Mesodermal cell (in vitro differentiated cells): ENCODE measurements at regions not wholly inside any gene's neighbourhood (a gene's known extent, or its start where the extent isn't known, plus 50 kb on each side); places are given as distances from the start of the nearest gene placed in this dataset.

Source experiments
- H3K27ac ChIP-seq: 2 replicates; pipeline ENCODE4 v1.7.0; 2013; ENCODE audit warnings: mild to moderate bottlenecking, low read depth, low read length, moderate library complexity; ENCODE audit not compliant: severe bottlenecking
- H3K36me3 ChIP-seq: 2 replicates; pipeline ENCODE4 v1.7.1; 2013; ENCODE audit warnings: mild to moderate bottlenecking, low read length, moderate library complexity; ENCODE audit not compliant: control insufficient read depth, insufficient read depth
- H3K4me1 ChIP-seq: one replicate; pipeline ENCODE4 v1.7.1; 2013; ENCODE audit warnings: mild to moderate bottlenecking, low read length; ENCODE audit not compliant: insufficient read depth, control insufficient read depth, poor library complexity, severe bottlenecking
- H3K4me3 ChIP-seq: 2 replicates; pipeline ENCODE4 v1.7.0; 2013; ENCODE audit warnings: low read length, control low read depth, mild to moderate bottlenecking; ENCODE audit not compliant: insufficient read depth, poor library complexity, severe bottlenecking; ENCODE audit errors: extremely low read depth
- H3K9me3 ChIP-seq: 2 replicates; pipeline ENCODE4 v1.7.1; 2013; ENCODE audit warnings: mild to moderate bottlenecking, low read length, moderate library complexity; ENCODE audit not compliant: control insufficient read depth
- WGBS, 2 experiments: methylation state at CpG; one replicate each; pipeline ENCODE4 v1.1.5; 2013; ENCODE audit warnings: missing lambda C conversion rate in 2 of 2; ENCODE audit not compliant: insufficient coverage in 2 of 2; 5-methylcytosine and 5-hydroxymethylcytosine counted together

- H3K36me3 ChIP-seq, result no peaks in the 10 kb centered on the region
- no peak overlapping the region for H3K4me3 ChIP-seq
- WGBS, 2 experiments, result 71% methylated on average over 1 of the region's 1 CpG; no CpG with 5 or more reads in 1 of the 2 experiments
- no peaks in the 10 kb centered on the region for H3K4me1 ChIP-seq
- H3K9me3 ChIP-seq, result no peaks in the 10 kb centered on the region
- H3K27ac ChIP-seq, result no peak overlapping the region
Measured at GRCh38 chr3:34238407-34238806, 440.0 kb downstream of the PDCD6IP start.

GRCh38 chr3:34239287-34239686, 440.9 kb downstream of the PDCD6IP start:
- 80 to 100% methylated on average over 1 to 3 of the region's 4 CpGs for WGBS, 2 experiments
- no peak overlapping the region for H3K27ac ChIP-seq
- H3K9me3 ChIP-seq, result no peaks in the 10 kb centered on the region
- no peaks in the 10 kb centered on the region for H3K36me3 ChIP-seq
- no peak overlapping the region for H3K4me3 ChIP-seq
- no peaks in the 10 kb centered on the region for H3K4me1 ChIP-seq

GRCh38 chr3:34239875-34240274, 441.4 kb downstream of the PDCD6IP start:
- Histone ChIP-seq H3K4me1 (no peaks in the 10 kb centered on the region), H3K36me3 (no peaks in the 10 kb centered on the region), H3K27ac (no peak overlapping the region), H3K9me3 (no peaks in the 10 kb centered on the region), H3K4me3 (no peak overlapping the region)

GRCh38 chr3:34247401-34247800, 449.0 kb downstream of the PDCD6IP start:
- Histone ChIP-seq H3K4me1 (no peaks in the 10 kb centered on the region), H3K4me3 (no peak overlapping the region), H3K36me3 (no peaks in the 10 kb centered on the region), H3K9me3 (no peaks in the 10 kb centered on the region), H3K27ac (no peak overlapping the region)
- WGBS, 2 experiments, result no CpG with 5 or more reads among the region's 1 CpG

- Histone ChIP-seq H3K36me3 (no peaks in the 10 kb centered on the region), H3K9me3 (no peaks in the 10 kb centered on the region)
- 88 to 100% methylated on average over 1 of the region's 2 CpGs for WGBS, 2 experiments
Measured at GRCh38 chr3:34248352-34248751, 449.9 kb downstream of the PDCD6IP start.

GRCh38 chr3:34254285-34254684, 455.9 kb downstream of the PDCD6IP start:
- no peak overlapping the region for H3K4me3 ChIP-seq
- no peaks in the 10 kb centered on the region for H3K9me3 ChIP-seq
- H3K27ac ChIP-seq, result no peak overlapping the region
- 62% methylated on average over 2 of the region's 2 CpGs for WGBS, 2 experiments
- no peaks in the 10 kb centered on the region for H3K4me1 ChIP-seq
- H3K36me3 ChIP-seq, result no peaks in the 10 kb centered on the region

More at GRCh38 chr3:34248352-34248751, 449.9 kb downstream of the PDCD6IP start:
- Histone ChIP-seq H3K4me3 (no peak overlapping the region), H3K27ac (no peak overlapping the region), H3K4me1 (no peaks in the 10 kb centered on the region)

GRCh38 chr3:34256021-34256420, 457.6 kb downstream of the PDCD6IP start:
- no peaks in the 10 kb centered on the region for H3K36me3 ChIP-seq
- no peak overlapping the region for H3K4me3 ChIP-seq
- H3K9me3 ChIP-seq, result no peaks in the 10 kb centered on the region
- H3K27ac ChIP-seq, result no peak overlapping the region
- 90% methylated on average over 2 of the region's 2 CpGs; no CpG with 5 or more reads in 1 of the 2 experiments for WGBS, 2 experiments
- H3K4me1 ChIP-seq, result no peaks in the 10 kb centered on the region

GRCh38 chr3:34256791-34257190, 458.4 kb downstream of the PDCD6IP start:
- H3K4me3 ChIP-seq, result no peak overlapping the region
- H3K4me1 ChIP-seq, result no peaks in the 10 kb centered on the region
- H3K27ac ChIP-seq, result no peak overlapping the region
- no peaks in the 10 kb centered on the region for H3K36me3 ChIP-seq
- 50 to 67% methylated on average over 1 of the region's 2 CpGs for WGBS, 2 experiments
- H3K9me3 ChIP-seq, result no peaks in the 10 kb centered on the region

GRCh38 chr3:34258271-34258998, 460.0 kb downstream of the PDCD6IP start:
- no peak overlapping the region for H3K4me3 ChIP-seq
- H3K4me1 ChIP-seq, result no peaks in the 10 kb centered on the region
- H3K27ac ChIP-seq, result no peak overlapping the region
- H3K9me3 ChIP-seq, result no peaks in the 10 kb centered on the region
- WGBS, 2 experiments, result 80 to 100% methylated on average over 1 of the region's 2 CpGs
- H3K36me3 ChIP-seq, result no peaks in the 10 kb centered on the region

- H3K4me1 ChIP-seq, result no peaks in the 10 kb centered on the region
- no peak overlapping the region for H3K4me3 ChIP-seq
- no peaks in the 10 kb centered on the region for H3K9me3 ChIP-seq
- no peaks in the 10 kb centered on the region for H3K36me3 ChIP-seq
- whole genome bisulfite sequencing, 2 experiments, result 100% methylated on average over 1 to 2 of the region's 2 CpGs
- H3K27ac ChIP-seq, result peak overlapping the region; percentile 30
Measured at GRCh38 chr3:34260271-34261000, 462.0 kb downstream of the PDCD6IP start.

- H3K36me3 ChIP-seq, result no peaks in the 10 kb centered on the region
- 100% methylated on average over 1 of the region's 1 CpG; no CpG with 5 or more reads in 1 of the 2 experiments for WGBS, 2 experiments
- H3K9me3 ChIP-seq, result no peaks in the 10 kb centered on the region
- no peak overlapping the region for H3K4me3 ChIP-seq
- H3K4me1 ChIP-seq, result no peaks in the 10 kb centered on the region
- peak overlapping the region; percentile 30 for H3K27ac ChIP-seq
Measured at GRCh38 chr3:34261001-34261385, 462.6 kb downstream of the PDCD6IP start.
